Common myeloid progenitor, CD34-positive (primary cell): ENCODE measurements at regions not wholly inside any gene's neighbourhood (a gene's known extent, or its start where the extent isn't known, plus 50 kb on each side); places are given as distances from the start of the nearest gene placed in this dataset.

Experiments
- CTCF ChIA-PET: fragments of 350-600 bp; sonication (Branson Sonifier 250); formaldehyde crosslinking; loops from one replicate; lab custom pipeline; 2021; ENCODE audit warnings: antibody characterized with exemption; lab: Charles Lee
- POLR2A ChIA-PET: fragments of 350-600 bp; sonication (Branson Sonifier 250); formaldehyde crosslinking; loops from one replicate; lab custom pipeline; 2021; ENCODE audit warnings: antibody characterized with exemption; lab: Charles Lee
- DNase-seq, 3 donors: peaks; one replicate each; pipeline versions ENCODE4 v3.0.0 to v3.0.0-alpha.2; 2013
- H3K27ac ChIP-seq, 2 experiments: 1 replicate in 1 of 2; 2 replicates in 1 of 2; pipeline ENCODE4 v1.7.0; 2013; ENCODE audit warnings: inconsistent platforms in 2 of 2, low read length in 2 of 2, mild to moderate bottlenecking in 2 of 2, low read depth in 1 of 2, moderate library complexity in 1 of 2; ENCODE audit not compliant: severe bottlenecking in 2 of 2, insufficient read depth in 1 of 2, poor library complexity in 1 of 2
- H3K27me3 ChIP-seq, 5 experiments: replicated peaks in 2 of 5; 1 replicate in 3 of 5; 2 replicates in 2 of 5; pipeline versions ENCODE4 v1.6.1 to v1.7.0; 2013; ENCODE audit warnings: low read length in 4 of 5, mild to moderate bottlenecking in 2 of 5, moderate library complexity in 2 of 5, inconsistent platforms in 1 of 5; ENCODE audit not compliant: insufficient read depth in 5 of 5, control insufficient read depth in 4 of 5
- H3K36me3 ChIP-seq, 4 experiments: 1 replicate in 2 of 4; 2 replicates in 2 of 4; pipeline versions ENCODE4 v1.6.1 to v1.7.0; 2013; ENCODE audit warnings: low read length in 3 of 4, control low read depth in 1 of 4, mild to moderate bottlenecking in 1 of 4; ENCODE audit not compliant: control insufficient read depth in 4 of 4, insufficient read depth in 4 of 4
- H3K4me1 ChIP-seq, 4 experiments: 1 replicate in 3 of 4; 2 replicates in 1 of 4; pipeline versions ENCODE4 v1.6.1 to v1.7.1; 2013; ENCODE audit warnings: low read length in 3 of 4, mild to moderate bottlenecking in 3 of 4, control low read depth in 1 of 4, inconsistent platforms in 1 of 4, moderate library complexity in 1 of 4; ENCODE audit not compliant: control insufficient read depth in 4 of 4, insufficient read depth in 4 of 4; ENCODE audit errors: control extremely low read depth in 1 of 4
- H3K4me3 ChIP-seq, 7 experiments: 1 replicate in 4 of 7; 2 replicates in 3 of 7; pipeline versions ENCODE4 v1.5.1 to v1.7.0; 2013; ENCODE audit warnings: mild to moderate bottlenecking in 7 of 7, low read length in 6 of 7, moderate library complexity in 6 of 7, inconsistent platforms in 2 of 7, low read depth in 2 of 7, control low read depth in 1 of 7; ENCODE audit not compliant: insufficient read depth in 4 of 7, control insufficient read depth in 1 of 7; ENCODE audit errors: extremely low read depth in 1 of 7
- H3K9me3 ChIP-seq, 5 experiments: 1 replicate in 4 of 5; 2 replicates in 1 of 5; pipeline versions ENCODE4 v1.6.1 to v1.7.1; 2013; ENCODE audit warnings: low read length in 4 of 5, mild to moderate bottlenecking in 2 of 5, inconsistent platforms in 1 of 5, low read depth in 1 of 5, moderate library complexity in 1 of 5; ENCODE audit not compliant: control insufficient read depth in 4 of 5, insufficient read depth in 2 of 5; ENCODE audit errors: control extremely low read depth in 1 of 5
- WGBS: methylation state at CpG from one replicate; pipeline ENCODE4 v1.1.5; 2013; ENCODE audit not compliant: insufficient coverage; 5-methylcytosine and 5-hydroxymethylcytosine counted together

GRCh38 chr13:109647699-109648098, 138.7 kb downstream of the IRS2 start:
- ChIA-PET CTCF (interaction anchor here (1.1 kb wide), 1 partner anchor 19 kb away, joined by 3 read pairs; no protein-coding TSS in a partner anchor), POLR2A (no interaction called here)
- Histone ChIP-seq H3K4me3 (no peak overlapping the region), H3K27ac (no peak overlapping the region), H3K9me3 (no peaks in the 10 kb centered on the region), H3K27me3 (no peaks in the 10 kb centered on the region), H3K36me3 (no peaks in the 10 kb centered on the region), H3K4me1 (peaks cover 0 to 15% (median 2%) of the 10 kb centered on the region in 4 experiments)
- 100% methylated on average over 1 of the region's 2 CpGs for WGBS
- DNase-seq: no peak

DNA sequence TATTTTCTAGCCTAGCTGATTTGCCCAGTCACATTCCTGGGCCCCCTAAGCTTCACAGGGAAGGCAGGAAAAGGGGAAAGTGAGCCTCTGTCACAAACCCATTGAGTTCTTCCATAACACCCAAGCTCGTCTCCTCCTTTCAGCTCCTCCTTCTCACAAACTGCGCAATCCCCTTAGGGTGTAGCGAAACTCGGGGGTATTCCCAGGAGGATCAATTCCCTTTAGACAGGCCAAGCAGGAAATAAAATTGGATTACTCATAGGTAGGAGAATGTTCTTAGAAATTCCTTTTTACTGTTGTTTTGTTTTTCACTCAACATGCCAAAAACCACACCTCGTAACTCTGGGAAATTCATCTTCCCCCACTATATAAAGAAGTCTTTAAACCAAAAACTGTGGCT, 139.3 kb downstream of the IRS2 start:
- ChIA-PET POLR2A (no interaction called here), CTCF (no interaction called here)
- no peaks in the 10 kb centered on the region for H3K27me3 ChIP-seq
- H3K36me3 ChIP-seq: no peaks in the 10 kb centered on the region
- DNase-seq: no peak
- no peak overlapping the region for H3K27ac ChIP-seq
- WGBS: no CpG with 5 or more reads among the region's 5 CpGs
- H3K4me1 ChIP-seq: peaks cover 0 to 10% (median under 1%) of the 10 kb centered on the region in 4 experiments
- H3K9me3 ChIP-seq: no peaks in the 10 kb centered on the region
- no peak overlapping the region for H3K4me3 ChIP-seq

DNA sequence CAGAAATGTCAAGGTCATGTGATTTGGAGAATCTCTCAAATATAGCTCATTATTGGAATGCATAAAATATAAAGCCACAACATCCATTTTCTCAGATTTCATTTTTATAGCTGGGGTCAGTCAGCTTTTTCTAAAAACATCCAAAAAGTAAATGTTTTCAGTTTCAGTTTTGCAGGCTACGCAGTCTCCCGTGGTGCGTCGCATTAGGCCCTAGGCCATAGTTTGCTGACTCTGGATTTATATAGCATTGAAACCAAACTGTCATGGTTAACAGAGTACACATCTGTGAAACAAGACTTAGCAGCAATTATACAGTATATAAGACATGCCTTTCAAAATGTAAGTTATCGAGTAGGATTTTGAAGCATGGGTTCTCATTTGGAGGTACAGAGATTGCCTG, 140.0 kb downstream of the IRS2 start:
- no peak overlapping the region for H3K27ac ChIP-seq

DNA sequence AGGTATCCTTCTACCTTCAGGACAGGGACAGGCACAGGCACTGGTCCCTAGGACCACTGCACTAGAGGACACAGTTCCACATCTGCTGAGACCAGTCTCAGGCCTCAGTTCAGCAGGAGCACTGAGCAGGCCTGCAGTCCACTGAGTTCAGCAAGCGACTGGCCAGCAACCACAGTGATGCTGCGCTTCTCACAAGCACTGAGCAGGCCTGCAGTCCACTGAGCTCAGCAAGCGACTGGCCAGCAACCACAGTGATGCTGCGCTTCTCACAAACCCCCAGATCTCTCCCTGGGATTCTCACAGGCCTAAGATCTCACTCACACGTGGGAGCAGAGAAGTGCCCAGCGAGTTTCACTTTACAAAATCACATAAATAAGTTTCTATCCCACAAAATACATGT, 140.6 kb downstream of the IRS2 start:
- H3K36me3 ChIP-seq: no peaks in the 10 kb centered on the region
- POLR2A ChIA-PET: no interaction called here
- H3K27ac ChIP-seq: no peak overlapping the region
- peaks cover 0 to 9% (median 8%) of the 10 kb centered on the region in 5 experiments for H3K9me3 ChIP-seq
- DNase-seq: no peak
- peaks cover 0 to 5% (median under 1%) of the 10 kb centered on the region in 4 experiments for H3K4me1 ChIP-seq
- no peaks in the 10 kb centered on the region for H3K27me3 ChIP-seq
- no peak overlapping the region for H3K4me3 ChIP-seq
- 86% methylated on average over 3 of the region's 6 CpGs for WGBS
- CTCF ChIA-PET: interaction anchor here (0.9 to 2.0 kb wide), 3 partner anchors 8 to 51 kb away, joined by 3 to 6 read pairs (median 3); no protein-coding TSS in a partner anchor

More for the DNA sequence above, 140.0 kb downstream of the IRS2 start:
- no peak for DNase-seq
- Histone ChIP-seq H3K27me3 (no peaks in the 10 kb centered on the region), H3K9me3 (peaks cover 0 to 4% (median 2%) of the 10 kb centered on the region in 5 experiments), H3K4me1 (peaks cover 0 to 7% (median under 1%) of the 10 kb centered on the region in 4 experiments), H3K4me3 (no peak overlapping the region), H3K36me3 (no peaks in the 10 kb centered on the region)
- CTCF ChIA-PET: interaction anchor here (0.9 to 2.0 kb wide), 3 partner anchors 7 to 50 kb away, joined by 3 to 6 read pairs (median 3); no protein-coding TSS in a partner anchor
- POLR2A ChIA-PET: no interaction called here
- WGBS: 87% methylated on average over 4 of the region's 5 CpGs

DNA sequence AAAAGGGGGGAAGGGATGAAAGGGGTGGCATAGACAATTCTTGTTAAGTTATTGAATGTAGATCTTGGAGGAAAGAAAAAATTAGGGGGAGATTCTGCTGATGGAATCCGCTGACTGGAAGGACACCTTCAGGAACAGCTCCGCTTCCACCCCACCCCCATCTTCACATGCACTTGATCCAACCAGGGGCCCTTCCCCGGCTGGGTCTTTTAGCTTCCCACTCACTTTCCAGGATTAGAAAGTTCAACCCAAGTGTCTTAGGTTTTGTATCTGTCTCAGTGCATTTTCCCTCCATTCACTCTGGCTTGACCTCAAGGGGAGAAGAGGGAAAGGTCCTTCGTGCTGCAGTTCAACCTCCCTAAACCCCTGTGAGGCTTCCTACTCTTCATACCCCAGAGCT, 141.4 kb downstream of the IRS2 start:
- ChIA-PET CTCF (interaction anchor here (2.0 kb wide), 1 partner anchor 9 kb away, joined by 6 read pairs; no protein-coding TSS in a partner anchor), POLR2A (no interaction called here)
- WGBS: 100% methylated on average over 1 of the region's 4 CpGs

DNA sequence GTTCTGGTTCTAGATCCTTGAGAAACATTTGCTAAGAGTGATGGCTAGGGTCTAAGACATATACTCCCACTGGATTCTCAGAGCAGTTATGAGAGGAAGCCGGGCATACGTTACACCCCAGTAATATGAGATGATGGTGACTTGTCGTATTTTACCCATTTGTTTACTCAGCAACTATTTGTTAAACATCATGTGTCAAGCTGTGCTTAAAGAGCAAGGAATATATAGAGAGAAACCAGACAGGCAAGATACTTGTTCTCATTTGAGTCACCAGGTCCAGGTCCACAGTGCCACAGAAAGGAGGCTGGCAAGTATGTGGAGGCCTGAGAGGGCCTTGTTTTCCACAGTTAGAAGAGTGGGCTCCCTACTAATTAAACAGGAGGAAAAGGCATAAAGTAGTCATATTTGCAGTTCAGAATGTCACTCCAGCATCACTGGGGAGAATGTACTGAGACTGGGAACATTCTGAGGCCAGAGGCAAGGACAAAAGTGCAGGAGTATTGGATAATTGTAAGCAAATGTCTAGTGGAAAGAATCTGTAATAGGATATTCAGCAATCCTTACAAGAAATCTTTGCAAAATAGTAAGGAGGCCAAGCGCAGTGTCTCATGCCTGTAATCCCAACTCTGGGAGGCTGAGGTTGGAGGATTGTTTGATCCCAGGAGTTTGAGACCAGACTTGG, 142.2 kb downstream of the IRS2 start:
- Histone ChIP-seq H3K9me3 (peaks cover 0 to 21% (median 15%) of the 10 kb centered on the region in 5 experiments), H3K4me3 (no peak overlapping the region), H3K27me3 (no peaks in the 10 kb centered on the region), H3K4me1 (no peaks in the 10 kb centered on the region), H3K27ac (no peak overlapping the region), H3K36me3 (no peaks in the 10 kb centered on the region)
- POLR2A ChIA-PET: no interaction called here
- no CpG with 5 or more reads among the region's 4 CpGs for WGBS
- CTCF ChIA-PET: interaction anchor here (2.0 kb wide), 1 partner anchor 10 kb away, joined by 6 read pairs; no protein-coding TSS in a partner anchor
- no peak for DNase-seq

More for the DNA sequence above, 141.4 kb downstream of the IRS2 start:
- Histone ChIP-seq H3K27ac (no peak overlapping the region), H3K36me3 (no peaks in the 10 kb centered on the region), H3K4me1 (no peaks in the 10 kb centered on the region), H3K9me3 (peaks cover 0 to 17% (median 15%) of the 10 kb centered on the region in 5 experiments), H3K27me3 (no peaks in the 10 kb centered on the region), H3K4me3 (no peak overlapping the region)
- DNase-seq: no peak

DNA sequence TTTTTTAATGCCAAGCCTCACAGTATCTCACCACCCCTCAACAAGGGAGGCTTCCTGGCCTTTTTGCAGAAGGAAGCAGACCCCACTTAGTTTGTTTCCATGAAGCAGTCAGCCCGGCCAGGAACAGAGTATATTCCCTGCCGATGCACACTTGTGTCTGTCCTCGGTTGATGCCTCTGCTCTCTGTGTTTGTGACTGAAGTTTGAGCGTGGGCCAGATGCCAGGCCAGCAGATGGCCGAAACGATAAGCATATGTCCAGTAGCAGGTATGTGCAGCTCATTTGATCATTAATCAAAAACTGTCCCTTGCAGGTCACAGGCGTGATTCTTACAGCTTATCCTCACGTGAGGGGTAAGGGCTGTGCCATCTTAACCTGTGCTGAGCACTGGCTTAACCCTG, 144.0 kb downstream of the IRS2 start:
- no peak overlapping the region for H3K4me3 ChIP-seq
- H3K9me3 ChIP-seq: peaks cover 4 to 32% (median 20%) of the 10 kb centered on the region in 5 experiments
- no peaks in the 10 kb centered on the region for H3K4me1 ChIP-seq
- H3K27me3 ChIP-seq: no peaks in the 10 kb centered on the region
- H3K27ac ChIP-seq: no peak overlapping the region
- DNase-seq: no peak
- CTCF ChIA-PET: no interaction called here
- no peaks in the 10 kb centered on the region for H3K36me3 ChIP-seq
- 97% methylated on average over 8 of the region's 8 CpGs for WGBS
- POLR2A ChIA-PET: no interaction called here
